HG02884 (cell line): ENCODE measurements at regions not wholly inside any gene's neighbourhood (a gene's known extent, or its start where the extent isn't known, plus 50 kb on each side); places are given as distances from the start of the nearest gene placed in this dataset.
"Not testable (repeated sequence)": the region's sequence is repeated elsewhere in the genome, so short reads cannot be mapped to it uniquely, and the experiment has no call there.

Source experiments
- ATAC-seq: cut with Tn5 transposase; IDR thresholded peaks from one replicate; pipeline ENCODE4 v1.9.1; 2021; ENCODE audit warnings: mild to moderate bottlenecking, moderate library complexity; ENCODE audit not compliant: unreplicated experiment

- ATAC-seq, result not testable (repeated sequence)
Observed at GRCh38 chr3:130151555-130151954, 69.9 kb downstream of the ALG1L2 start.

- not testable (repeated sequence) for ATAC-seq
Observed at GRCh38 chr3:130153247-130153646, 71.6 kb downstream of the ALG1L2 start.

DNA sequence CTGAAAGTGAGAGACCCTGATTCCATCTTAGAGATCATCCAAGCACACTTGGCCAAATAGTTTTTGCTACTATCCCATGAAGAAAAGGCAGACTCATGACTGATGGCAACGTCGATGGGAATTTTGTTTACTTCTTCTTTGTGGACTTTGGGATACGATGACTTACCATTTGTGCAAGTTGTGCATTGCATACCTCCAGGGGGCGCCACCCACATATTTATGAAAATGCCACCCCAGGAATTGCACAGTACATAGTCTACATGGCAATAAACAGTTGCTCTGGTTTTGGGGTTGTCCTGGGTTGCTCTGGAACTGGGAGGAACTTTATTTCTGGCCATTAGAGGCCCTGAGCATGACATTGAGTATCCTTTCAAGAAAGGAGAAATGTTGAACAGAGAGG lies 73.8 kb downstream of the ALG1L2 start:
- ATAC-seq, result not testable (repeated sequence)

DNA sequence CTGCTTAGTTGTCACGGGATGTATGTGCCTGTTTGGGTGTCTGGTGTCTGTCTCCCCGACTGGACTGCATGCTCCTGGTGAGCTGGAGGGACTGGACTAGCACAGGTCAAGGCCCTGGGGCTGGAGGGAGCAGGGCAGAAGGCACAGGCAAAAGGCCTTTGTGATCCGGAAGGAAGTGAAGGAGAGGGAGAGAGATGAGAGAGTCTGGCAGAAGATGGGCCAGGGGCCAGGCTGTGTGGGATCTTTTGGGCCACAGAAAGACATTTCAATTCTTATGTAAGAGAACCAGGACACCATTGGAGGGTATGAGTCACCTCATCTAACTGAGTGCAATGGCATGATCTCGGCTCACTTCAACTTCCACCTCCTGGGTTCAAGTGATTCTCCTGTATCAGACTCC lies 85.2 kb downstream of the ALG1L2 start:
- not testable (repeated sequence) for ATAC-seq

GRCh38 chr3:130175195-130175594 lies 93.6 kb downstream of the ALG1L2 start:
- not testable (repeated sequence) for ATAC-seq

GRCh38 chr3:130176476-130177256 lies 95.0 kb downstream of the ALG1L2 start:
- not testable (repeated sequence) for ATAC-seq

GRCh38 chr3:130178835-130179234 lies 97.2 kb downstream of the ALG1L2 start:
- ATAC-seq, result not testable (repeated sequence)

DNA sequence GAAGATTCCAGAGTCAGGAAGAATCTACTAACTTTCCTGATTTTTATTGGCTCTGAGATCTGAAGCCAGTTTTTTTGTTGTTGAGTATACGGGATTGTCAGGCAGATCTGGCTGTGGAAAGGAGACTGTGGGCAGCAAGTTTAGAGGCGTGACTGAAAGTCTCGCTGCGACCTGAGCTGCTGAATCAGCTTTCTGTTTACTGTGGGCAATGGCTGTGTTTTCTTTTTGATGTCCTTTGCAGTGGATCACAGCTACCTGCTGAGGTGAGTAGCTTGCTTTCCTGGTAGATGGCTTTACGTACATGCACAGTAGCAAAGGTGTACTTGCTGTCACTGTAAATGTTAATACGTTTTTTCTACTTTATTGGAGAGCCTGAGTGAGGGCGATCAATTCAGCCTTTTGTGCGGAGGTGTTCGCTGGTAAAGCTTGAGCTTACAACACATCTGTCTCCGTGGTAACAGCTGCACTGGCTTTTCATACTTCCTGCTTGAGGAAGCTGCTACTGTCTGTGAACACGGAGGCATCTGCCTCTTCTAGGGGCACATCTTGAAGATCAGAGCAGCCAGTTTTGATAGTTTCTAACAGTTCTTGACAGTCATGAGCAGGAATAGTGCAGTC lies 97.8 kb downstream of the ALG1L2 start:
- ATAC-seq, result not testable (repeated sequence)

DNA sequence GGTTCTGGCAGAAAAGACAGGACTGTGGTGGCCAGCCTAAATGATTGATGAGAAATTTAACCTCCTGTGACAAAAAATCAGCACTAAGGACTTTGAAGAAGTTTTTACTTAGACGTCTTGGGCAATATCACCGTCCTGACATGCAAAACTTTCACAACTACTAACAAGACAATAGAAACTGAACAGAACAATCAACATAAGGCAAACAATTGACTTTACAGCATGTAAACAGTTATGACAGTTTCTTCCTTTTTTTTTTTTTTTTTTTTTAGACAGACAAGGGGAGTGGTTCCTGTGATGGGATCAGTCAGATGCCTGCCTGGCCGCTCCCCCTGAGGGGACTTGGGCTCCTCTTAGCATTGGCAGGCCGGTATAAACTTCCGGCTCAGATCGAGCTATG lies 100.8 kb downstream of the ALG1L2 start:
- ATAC-seq, result not testable (repeated sequence)

- not testable (repeated sequence) for ATAC-seq
Observed at GRCh38 chr3:130183689-130184088, 102.1 kb downstream of the ALG1L2 start.

- not testable (repeated sequence) for ATAC-seq
Observed at GRCh38 chr3:130184152-130185024, 102.8 kb downstream of the ALG1L2 start.

- not testable (repeated sequence) for ATAC-seq
Observed at GRCh38 chr3:130201272-130201671, 119.6 kb downstream of the ALG1L2 start.

- not testable (repeated sequence) for ATAC-seq
Observed at GRCh38 chr3:130203633-130204032, 122.0 kb downstream of the ALG1L2 start.

DNA sequence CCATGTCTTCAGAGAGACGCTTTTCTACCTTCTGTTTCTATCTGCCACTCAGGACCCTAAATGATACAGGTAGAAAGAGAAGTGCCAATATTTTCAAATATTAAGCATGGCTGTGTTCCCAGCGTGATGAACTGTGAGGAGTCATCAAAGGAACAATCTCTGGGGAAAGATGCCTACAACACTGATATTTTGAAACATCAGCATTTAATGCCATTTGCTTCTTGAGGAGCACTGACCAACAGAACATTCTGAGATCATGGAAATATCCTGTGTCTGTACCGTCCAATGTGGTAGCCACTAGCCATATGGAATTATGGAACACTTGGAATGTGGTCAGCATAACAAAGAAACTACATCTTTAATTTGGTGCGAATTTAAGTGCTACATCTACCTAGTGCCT lies 117.9 kb upstream of the COL6A5 start:
- no peak for ATAC-seq

DNA sequence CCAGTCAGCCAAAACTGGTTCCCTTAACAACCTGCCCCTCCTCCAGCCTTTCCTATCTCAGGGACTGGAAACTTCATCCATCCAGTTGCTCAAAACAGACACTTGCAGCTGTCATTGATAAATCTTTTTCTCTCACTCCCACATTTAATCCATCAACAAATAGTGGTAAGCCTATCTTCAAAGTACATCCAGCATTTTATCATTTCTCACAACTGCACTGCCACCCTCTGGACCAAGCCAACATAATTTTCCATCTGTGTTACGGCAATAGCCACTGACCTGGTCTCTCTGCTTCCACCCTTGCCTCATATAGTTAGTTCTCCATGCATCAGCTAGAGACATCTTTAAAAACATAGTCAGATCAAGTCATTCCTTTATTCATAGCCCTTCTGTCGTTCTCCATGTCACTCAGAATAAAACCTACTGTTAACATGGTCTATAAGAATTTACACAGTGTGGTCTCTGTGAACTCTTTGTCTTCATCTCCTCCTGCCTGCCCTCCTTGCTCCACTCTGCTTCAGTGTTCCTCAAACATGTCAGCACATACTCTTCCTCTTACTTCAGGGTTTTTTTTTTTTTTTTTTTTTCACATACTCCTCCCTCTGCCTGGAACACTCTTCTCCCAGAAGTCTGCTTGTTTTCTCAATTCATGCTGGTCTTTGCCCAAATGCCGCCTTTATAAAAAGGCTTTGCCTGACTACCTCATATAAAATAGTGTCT lies 102.5 kb upstream of the COL6A5 start:
- ATAC-seq, result no peak

DNA sequence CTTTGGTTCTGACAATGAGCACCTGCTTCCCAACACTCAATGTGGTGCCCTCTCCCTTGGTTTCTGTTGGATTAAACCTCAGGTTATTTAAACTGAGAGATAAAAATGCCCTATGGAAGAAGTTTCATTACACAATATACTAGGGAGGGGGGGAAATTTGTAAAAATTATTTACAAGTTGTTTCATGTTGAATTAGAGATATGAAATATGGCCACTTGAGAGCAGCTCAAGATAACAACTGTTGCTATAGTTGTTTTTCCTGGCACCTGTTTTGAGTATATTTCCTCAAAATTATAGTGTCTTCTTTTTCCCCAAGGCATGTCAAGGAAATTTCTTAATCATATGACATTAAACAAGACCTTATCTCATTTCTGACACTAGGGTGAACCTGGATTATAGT lies 101.7 kb upstream of the COL6A5 start:
- no peak for ATAC-seq

DNA sequence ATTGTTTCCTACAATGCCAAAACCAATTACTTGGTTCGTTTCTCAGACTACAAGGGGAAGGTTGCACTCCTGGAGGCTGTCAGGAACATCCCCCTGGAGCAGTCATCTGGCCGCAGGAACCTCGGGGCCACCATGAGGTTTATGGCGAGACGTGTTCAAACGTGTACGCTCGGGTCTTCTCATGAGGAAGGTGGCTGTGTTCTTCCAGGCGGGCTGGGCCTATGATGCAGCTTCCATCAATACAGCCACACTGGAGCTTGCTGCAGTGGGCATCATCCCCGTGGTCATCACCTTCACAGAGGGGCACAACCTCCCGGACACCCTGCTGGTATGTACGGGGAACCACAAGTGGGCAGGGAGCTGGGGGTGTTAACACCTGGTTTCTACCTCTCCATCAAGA lies 94.5 kb upstream of the COL6A5 start:
- no peak for ATAC-seq

- no peak for ATAC-seq
Observed at GRCh38 chr3:130255442-130255841, 90.0 kb upstream of the COL6A5 start.

DNA sequence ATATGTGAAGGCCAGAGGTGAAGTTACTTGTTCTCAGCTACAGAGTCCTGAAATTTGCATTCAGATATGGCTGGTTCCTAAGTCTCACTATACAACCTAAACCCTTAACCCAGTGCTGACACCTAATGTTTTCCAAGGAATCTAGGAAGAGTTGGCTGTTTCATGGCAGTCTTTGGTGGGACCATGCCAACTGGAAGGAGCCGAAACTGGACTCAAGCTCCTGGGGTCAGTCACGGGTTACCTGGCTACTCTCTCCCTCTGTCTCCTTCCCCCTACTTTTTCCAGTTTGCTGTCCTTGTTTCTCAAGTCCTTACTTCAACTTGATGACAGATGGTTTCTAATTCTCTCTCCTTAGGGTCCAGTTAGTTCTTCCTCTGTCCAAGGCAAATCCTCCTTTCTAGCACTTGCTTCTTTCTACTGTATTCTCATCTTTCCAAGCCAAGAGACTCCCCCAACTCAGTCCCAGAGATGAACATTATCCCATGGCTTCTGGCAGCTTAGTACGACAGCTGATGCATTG lies 88.6 kb upstream of the COL6A5 start:
- ATAC-seq, result no peak

DNA sequence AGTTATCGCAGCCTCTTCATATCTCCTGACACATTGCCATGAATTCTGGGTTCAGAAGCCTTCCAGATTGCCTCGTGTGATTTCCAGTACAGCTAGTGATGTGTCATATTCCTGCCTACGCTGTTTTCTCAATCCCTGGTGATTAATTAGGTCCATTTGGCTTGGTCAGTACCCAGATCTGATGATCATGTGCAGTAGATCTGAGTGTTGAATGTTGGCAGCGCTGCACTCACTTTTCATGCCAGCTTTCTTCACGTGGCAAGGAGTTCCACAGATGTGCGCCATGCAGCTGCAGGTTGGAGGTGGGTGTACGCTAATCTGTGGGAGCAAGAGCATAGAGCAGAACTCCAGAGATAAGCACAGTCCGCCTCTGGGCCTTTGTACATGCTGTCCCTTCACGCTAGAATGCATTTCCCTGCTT lies 86.9 kb upstream of the COL6A5 start:
- ATAC-seq, result no peak
